Fibroblast of lung (primary cell): ENCODE measurements at regions not wholly inside any gene's neighbourhood (a gene's known extent, or its start where the extent isn't known, plus 50 kb on each side); places are given as distances from the start of the nearest gene placed in this dataset.
A peak's percentile ranks its signal among the peaks of the same experiment; 100 is the strongest.

ENCODE experiments used
- DNase-seq, 2 donors: peaks; one replicate each; pipeline versions ENCODE4 v3.0.0 to v3.0.0-alpha.2; 2010; ENCODE audit warnings: low read depth in 2 of 2
- H2AFZ ChIP-seq: 2 replicates; pipeline ENCODE4 v1.5.1; 2012; ENCODE audit warnings: low read length, control low read depth, inconsistent platforms
- H3K27ac ChIP-seq: 2 replicates; pipeline ENCODE4 v1.5.1; 2011; ENCODE audit warnings: low read length, control low read depth; ENCODE audit not compliant: insufficient read depth
- H3K27me3 ChIP-seq: 2 replicates; pipeline ENCODE4 v1.5.1; 2011; ENCODE audit warnings: mild to moderate bottlenecking, low read length; ENCODE audit not compliant: control insufficient read depth, insufficient read depth
- H3K36me3 ChIP-seq: 2 replicates; pipeline ENCODE4 v1.5.1; 2011; ENCODE audit warnings: low read length; ENCODE audit not compliant: control insufficient read depth, insufficient read depth
- H3K4me1 ChIP-seq: 2 replicates; pipeline ENCODE4 v1.5.1; 2011; ENCODE audit warnings: low read length; ENCODE audit not compliant: control insufficient read depth, insufficient read depth; ENCODE audit errors: extremely low read depth
- H3K4me2 ChIP-seq: 2 replicates; pipeline ENCODE4 v1.5.1; 2011; ENCODE audit warnings: low read length, control low read depth; ENCODE audit not compliant: insufficient read depth; ENCODE audit errors: extremely low read depth
- H3K4me3 ChIP-seq, 4 experiments: fragments of 200-600 bp in 1 of 4; sonication (generic) in 1 of 4; replicated peaks in 1 of 4; 2 replicates each; pipeline ENCODE4 v1.5.1; 2011 to 2016; ENCODE audit warnings: low read length in 4 of 4, low read depth in 3 of 4, mild to moderate bottlenecking in 3 of 4, control low read depth in 2 of 4, inconsistent platforms in 1 of 4, mixed read lengths in 1 of 4; ENCODE audit not compliant: insufficient read depth in 1 of 4; ENCODE audit errors: control extremely low read depth in 1 of 4
- H3K79me2 ChIP-seq: 2 replicates; pipeline ENCODE4 v1.5.1; 2012; ENCODE audit warnings: mild to moderate bottlenecking, low read length, inconsistent platforms; ENCODE audit not compliant: control insufficient read depth, insufficient read depth
- H3K9ac ChIP-seq: 2 replicates; pipeline ENCODE4 v1.5.1; 2011; ENCODE audit warnings: mild to moderate bottlenecking, low read length, control low read depth; ENCODE audit not compliant: insufficient read depth
- H3K9me3 ChIP-seq: 2 replicates; pipeline ENCODE4 v1.5.1; 2012; ENCODE audit warnings: low read depth, low read length; ENCODE audit not compliant: control insufficient read depth, insufficient read depth
- H4K20me1 ChIP-seq: 2 replicates; pipeline ENCODE4 v1.5.1; 2011; ENCODE audit warnings: low read length; ENCODE audit not compliant: control insufficient read depth, insufficient read depth; ENCODE audit errors: extremely low read depth
- CTCF ChIP-seq, 2 donors: IDR thresholded peaks in 1 of 2; conservative IDR thresholded peaks in 1 of 2; 1 replicate in 1 of 2; 2 replicates in 1 of 2; pipeline ENCODE4 v1.5.1; 2011 to 2012; ENCODE audit warnings: low read length in 2 of 2, control low read depth in 1 of 2, inconsistent platforms in 1 of 2, low read depth in 1 of 2, mild to moderate bottlenecking in 1 of 2
- EZH2 ChIP-seq: IDR thresholded peaks from 2 replicates; pipeline ENCODE4 v1.5.1; 2012; ENCODE audit warnings: low read length, control low read depth, mild to moderate bottlenecking; ENCODE audit errors: missing control alignments

- Histone ChIP-seq H3K27ac (peak overlapping the region; percentile 69), H3K9me3 (no peaks in the 10 kb centered on the region), H3K27me3 (no peaks in the 10 kb centered on the region), H3K36me3 (no peaks in the 10 kb centered on the region), H3K4me1 (peaks cover 9% of the 10 kb centered on the region), H3K4me3 (no peak overlapping the region), H3K9ac (no peak overlapping the region), H3K79me2 (peaks cover 11% of the 10 kb centered on the region), H3K4me2 (peak overlapping the region; percentile 59), H2AFZ (no peak overlapping the region), H4K20me1 (no peaks in the 10 kb centered on the region)
- TF ChIP-seq EZH2 (no peak), CTCF (conservative IDR thresholded peaks at IDR 0.05 in 1 of 2, IDR thresholded peaks at IDR 0.05 in 1 of 2; ENCODE audit: low read depth in 1 of 2, low read length in 2 of 2) (no peak)
- no peak for DNase-seq
Measured at GRCh38 chr6:71404967-71405278, 116.3 kb downstream of the OGFRL1 start.

GRCh38 chr6:71405416-71405815, 116.8 kb downstream of the OGFRL1 start:
- TF ChIP-seq CTCF (conservative IDR thresholded peaks at IDR 0.05 in 1 of 2, IDR thresholded peaks at IDR 0.05 in 1 of 2; ENCODE audit: low read depth in 1 of 2, low read length in 2 of 2) (no peak), EZH2 (no peak)
- Histone ChIP-seq H3K27ac (no peak overlapping the region), H3K9ac (no peak overlapping the region), H3K4me1 (peaks cover 9% of the 10 kb centered on the region), H3K27me3 (no peaks in the 10 kb centered on the region), H3K79me2 (peaks cover 11% of the 10 kb centered on the region), H3K9me3 (no peaks in the 10 kb centered on the region), H3K4me2 (peak overlapping the region; percentile 59), H3K4me3 (no peak overlapping the region), H2AFZ (no peak overlapping the region), H4K20me1 (no peaks in the 10 kb centered on the region), H3K36me3 (no peaks in the 10 kb centered on the region)
- DNase-seq: no peak

DNA sequence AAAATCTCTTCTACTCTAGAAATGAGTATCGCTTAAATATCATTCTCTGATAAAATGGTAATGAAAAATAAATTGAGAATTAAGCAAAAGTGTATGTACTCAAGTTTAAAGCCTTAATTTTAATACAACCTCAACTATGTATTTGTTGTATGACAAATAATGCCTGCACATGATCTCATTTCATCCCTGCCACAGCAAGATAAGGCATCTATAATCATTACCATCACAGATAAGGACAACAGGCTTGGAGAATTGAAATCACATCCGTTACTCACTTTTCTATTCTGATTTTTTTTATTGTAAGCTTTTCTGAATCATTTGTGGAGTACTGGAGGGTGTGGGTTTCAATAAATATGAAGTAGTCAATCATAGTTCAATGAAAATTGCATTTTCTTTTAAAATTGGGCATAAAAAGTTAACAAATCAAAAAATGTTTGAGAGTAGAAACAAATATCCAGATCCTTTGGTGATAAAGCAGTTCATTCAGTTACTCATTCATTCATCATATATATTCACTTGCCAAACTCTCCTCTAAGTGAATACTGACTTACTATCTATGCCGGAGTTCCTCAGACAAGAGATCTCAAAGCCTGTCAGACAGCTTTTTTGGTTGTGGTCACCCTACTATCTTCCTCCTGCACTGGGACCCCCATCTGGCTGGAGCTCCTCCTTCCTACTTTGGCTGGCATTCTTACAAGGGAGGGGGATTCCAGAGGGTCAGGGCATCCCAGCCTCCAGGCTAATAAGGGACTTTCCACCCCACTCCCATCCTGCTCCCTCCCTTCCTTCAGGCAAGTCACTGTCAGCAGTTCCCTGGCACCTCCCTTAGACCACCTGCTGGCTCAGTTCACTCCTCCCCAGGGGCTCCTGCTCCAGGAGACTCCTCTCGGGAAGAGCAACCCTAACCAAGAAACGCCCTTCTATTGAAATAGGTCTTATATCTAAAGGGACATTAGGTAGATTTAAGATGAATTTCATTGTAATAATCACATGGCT, 118.6 kb downstream of the OGFRL1 start:
- Histone ChIP-seq H3K27ac (no peak overlapping the region), H3K27me3 (no peaks in the 10 kb centered on the region), H3K4me2 (no peak overlapping the region), H3K79me2 (peaks cover 14% of the 10 kb centered on the region), H4K20me1 (no peaks in the 10 kb centered on the region), H3K4me3 (no peak overlapping the region), H3K9me3 (no peaks in the 10 kb centered on the region), H3K36me3 (no peaks in the 10 kb centered on the region), H3K4me1 (peaks cover 13% of the 10 kb centered on the region), H3K9ac (no peak overlapping the region), H2AFZ (no peak overlapping the region)
- TF ChIP-seq CTCF (conservative IDR thresholded peaks at IDR 0.05 in 1 of 2, IDR thresholded peaks at IDR 0.05 in 1 of 2; ENCODE audit: low read depth in 1 of 2, low read length in 2 of 2): no peak
- no peak for TF ChIP-seq EZH2
- DNase-seq: no peak
